DOHH2 (cell line): ENCODE measurements at regions not wholly inside any gene's neighbourhood (a gene's known extent, or its start where the extent isn't known, plus 50 kb on each side); places are given as distances from the start of the nearest gene placed in this dataset.

Experiments
- EZH2phosphoT487 ChIP-seq: fragments of 200-600 bp; sonication (generic); IDR thresholded peaks from 2 replicates; pipeline ENCODE4 v1.6.1; 2017; ENCODE audit warnings: borderline replicate concordance, mild to moderate bottlenecking, antibody characterized with exemption, low read length, moderate library complexity, mixed read lengths
- TF ChIP-seq, protein P1 (sequence below): fragments of 200-600 bp; sonication (generic); IDR thresholded peaks from one replicate; pipeline ENCODE4 v1.5.1; 2014; ENCODE audit warnings: antibody characterized with exemption, mild to moderate bottlenecking, low read depth, low read length; ENCODE audit not compliant: poor library complexity, severe bottlenecking

DNA sequence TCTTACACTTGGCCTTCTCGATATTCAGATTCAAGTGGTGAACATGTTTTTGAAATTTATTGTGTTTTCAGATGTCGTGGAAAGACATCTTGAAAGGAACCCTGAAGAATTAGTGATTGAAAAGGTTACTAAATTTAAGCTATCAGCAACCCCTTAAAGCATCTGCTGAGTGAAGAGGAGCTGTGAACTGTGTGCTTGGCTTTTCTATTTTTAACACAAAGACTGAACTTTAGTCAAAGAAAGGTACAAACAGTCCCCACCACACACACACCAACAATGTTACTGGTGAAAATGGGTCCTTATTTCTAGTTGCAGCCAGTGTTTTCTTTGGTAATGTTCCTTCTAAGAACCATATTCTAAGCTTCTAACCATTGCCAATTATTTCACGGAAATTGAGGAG lies 95.1 kb downstream of the CYRIA start:
- TF ChIP-seq, protein P1, sequence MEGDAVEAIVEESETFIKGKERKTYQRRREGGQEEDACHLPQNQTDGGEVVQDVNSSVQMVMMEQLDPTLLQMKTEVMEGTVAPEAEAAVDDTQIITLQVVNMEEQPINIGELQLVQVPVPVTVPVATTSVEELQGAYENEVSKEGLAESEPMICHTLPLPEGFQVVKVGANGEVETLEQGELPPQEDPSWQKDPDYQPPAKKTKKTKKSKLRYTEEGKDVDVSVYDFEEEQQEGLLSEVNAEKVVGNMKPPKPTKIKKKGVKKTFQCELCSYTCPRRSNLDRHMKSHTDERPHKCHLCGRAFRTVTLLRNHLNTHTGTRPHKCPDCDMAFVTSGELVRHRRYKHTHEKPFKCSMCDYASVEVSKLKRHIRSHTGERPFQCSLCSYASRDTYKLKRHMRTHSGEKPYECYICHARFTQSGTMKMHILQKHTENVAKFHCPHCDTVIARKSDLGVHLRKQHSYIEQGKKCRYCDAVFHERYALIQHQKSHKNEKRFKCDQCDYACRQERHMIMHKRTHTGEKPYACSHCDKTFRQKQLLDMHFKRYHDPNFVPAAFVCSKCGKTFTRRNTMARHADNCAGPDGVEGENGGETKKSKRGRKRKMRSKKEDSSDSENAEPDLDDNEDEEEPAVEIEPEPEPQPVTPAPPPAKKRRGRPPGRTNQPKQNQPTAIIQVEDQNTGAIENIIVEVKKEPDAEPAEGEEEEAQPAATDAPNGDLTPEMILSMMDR, result no peak
- TF ChIP-seq EZH2phosphoT487, result no peak
